GM12878 (cell line): ENCODE measurements at regions not wholly inside any gene's neighbourhood (a gene's known extent, or its start where the extent isn't known, plus 50 kb on each side); places are given as distances from the start of the nearest gene placed in this dataset.
"Not testable (repeated sequence)": the region's sequence is repeated elsewhere in the genome, so short reads cannot be mapped to it uniquely, and the experiment has no call there.

Source experiments
- ATAC-seq: fragments of 200-7000 bp; cut with Tn5 transposase; 3 replicates; pipeline ENCODE4 v1.9.1; 2020; ENCODE audit warnings: mild to moderate bottlenecking, moderate library complexity
- BruUV-seq: library from RNA; stranded (reverse); fragments of 400-500 nt; replicated peaks from 2 replicates; lab custom pipeline; 2021; lab: Mats Ljungman, UMichigan
- CTCF ChIA-PET: fragments of 300-600 bp; sonication (Branson Sonifier 250); formaldehyde crosslinking; extraction: SDS; loops from one replicate; lab custom pipeline; 2021; ENCODE audit warnings: inconsistent platforms; lab: Yijun Ruan, JAX
- POLR2A ChIA-PET: fragments of 350-600 bp; formaldehyde crosslinking; extraction: SDS; loops from one replicate; lab custom pipeline; 2021; ENCODE audit warnings: inconsistent platforms; lab: Charles Lee
- RAD21 ChIA-PET: fragments of 300-600 bp; sonication (Branson Sonifier 250); formaldehyde crosslinking; loops from one replicate; lab custom pipeline; 2023; ENCODE audit warnings: antibody characterized with exemption; ENCODE audit not compliant: unreplicated experiment; lab: Charles Lee
- SMC1A ChIA-PET: fragments of 300-600 bp; sonication (Branson Sonifier 250); formaldehyde crosslinking; loops from one replicate; lab custom pipeline; 2023; ENCODE audit not compliant: unreplicated experiment, uncharacterized antibody; lab: Charles Lee
- DNase-seq: peaks from one replicate; pipeline ENCODE4 v3.0.0-alpha.2; 2011; ENCODE audit warnings: low read depth, low spot score
- FAIRE-seq: peaks from 3 replicates; lab custom pipeline; 2011; peaks lifted over from hg19 to GRCh38; lab: Jason Lieb, UNC
- H2AFZ ChIP-seq: 2 replicates; pipeline ENCODE4 v1.6.0; 2011; ENCODE audit warnings: low read depth, low read length, control low read depth; ENCODE audit not compliant: control insufficient read depth
- H3K27ac ChIP-seq: 2 replicates; pipeline ENCODE4 v1.5.1; 2011; ENCODE audit warnings: control low read depth; ENCODE audit not compliant: control insufficient read depth, insufficient read depth
- H3K27me3 ChIP-seq, 2 experiments: replicated peaks in 1 of 2; 2 replicates each; pipeline versions ENCODE4 v1.6.0 to v1.6.1; 2011; ENCODE audit warnings: low read length in 1 of 2; ENCODE audit not compliant: control insufficient read depth in 2 of 2, insufficient read depth in 2 of 2
- H3K36me3 ChIP-seq, 2 experiments: 2 replicates each; pipeline ENCODE4 v1.5.1; 2011; ENCODE audit warnings: low read length in 1 of 2; ENCODE audit not compliant: control insufficient read depth in 2 of 2, insufficient read depth in 2 of 2
- H3K4me1 ChIP-seq: 2 replicates; pipeline ENCODE4 v1.6.1; 2011; ENCODE audit warnings: mild to moderate bottlenecking, low read length, moderate library complexity, mixed read lengths; ENCODE audit not compliant: control insufficient read depth, insufficient read depth
- H3K4me2 ChIP-seq: 2 replicates; pipeline ENCODE4 v1.6.0; 2011; ENCODE audit warnings: control low read depth; ENCODE audit not compliant: control insufficient read depth, insufficient read depth
- H3K4me3 ChIP-seq: fragments of 200-600 bp; sonication (generic); 2 replicates; pipeline ENCODE4 v1.5.1; 2016
- H3K79me2 ChIP-seq: 2 replicates; pipeline ENCODE4 v1.6.0; 2011; ENCODE audit warnings: low read length; ENCODE audit not compliant: control insufficient read depth, insufficient read depth
- H3K9ac ChIP-seq: 2 replicates; pipeline ENCODE4 v1.8.0; 2011; ENCODE audit warnings: low read length, control low read depth, mixed read lengths; ENCODE audit not compliant: control insufficient read depth, insufficient read depth
- H3K9me3 ChIP-seq: replicated peaks from 3 replicates; pipeline ENCODE4 v1.5.1; 2011; ENCODE audit warnings: mild to moderate bottlenecking, low read length; ENCODE audit not compliant: control insufficient read depth, insufficient read depth
- H4K20me1 ChIP-seq: 2 replicates; pipeline ENCODE4 v1.6.0; 2011; ENCODE audit not compliant: control insufficient read depth, insufficient read depth
- CREM ChIP-seq: IDR thresholded peaks from 2 replicates; pipeline ENCODE4 v1.6.1; 2014; ENCODE audit warnings: antibody characterized with exemption, low read depth
- JUNB ChIP-seq: IDR thresholded peaks from 2 replicates; pipeline ENCODE4 v1.6.1; 2016; ENCODE audit warnings: antibody characterized with exemption, mild to moderate bottlenecking
- KLF5 ChIP-seq: fragments of 450-650 bp; IDR thresholded peaks from 2 replicates; pipeline ENCODE4 v1.6.1; 2014; ENCODE audit warnings: mild to moderate bottlenecking; ENCODE audit not compliant: partially characterized antibody
- STAT1 ChIP-seq: fragments of 450-650 bp; conservative IDR thresholded peaks from 2 replicates; pipeline ENCODE4 v1.6.1; 2014; ENCODE audit warnings: antibody characterized with exemption, mild to moderate bottlenecking
- YBX1 ChIP-seq: fragments of 450-650 bp; IDR thresholded peaks from 2 replicates; pipeline ENCODE4 v1.6.1; 2016; ENCODE audit warnings: antibody characterized with exemption
- WGBS: methylation state at CpG from one replicate; pipeline ENCODE4 v1.1.6; 2016; ENCODE audit warnings: low lambda C conversion rate; ENCODE audit not compliant: insufficient replicate concordance, insufficient coverage; ENCODE audit errors: missing lambda C conversion rate; 5-methylcytosine and 5-hydroxymethylcytosine counted together
- in situ Hi-C: fragments of 300-500 bp; cut with MboI; formaldehyde crosslinking; loops from 9 replicates; pipeline ENCODE4 v1.14.3; 2018; ENCODE audit warnings: mixed read lengths
- intact Hi-C: fragments of 100-400 bp; cut with micrococcal nuclease; formaldehyde crosslinking; loops from one replicate; pipeline ENCODE4 v1.14.2; 2022; ENCODE audit not compliant: unreplicated experiment
- TF ChIP-seq, protein P1 (sequence below): fragments of 450-650 bp; IDR thresholded peaks from 2 replicates; pipeline ENCODE4 v1.6.1; 2016; ENCODE audit warnings: mild to moderate bottlenecking, moderate library complexity, borderline replicate concordance

DNA sequence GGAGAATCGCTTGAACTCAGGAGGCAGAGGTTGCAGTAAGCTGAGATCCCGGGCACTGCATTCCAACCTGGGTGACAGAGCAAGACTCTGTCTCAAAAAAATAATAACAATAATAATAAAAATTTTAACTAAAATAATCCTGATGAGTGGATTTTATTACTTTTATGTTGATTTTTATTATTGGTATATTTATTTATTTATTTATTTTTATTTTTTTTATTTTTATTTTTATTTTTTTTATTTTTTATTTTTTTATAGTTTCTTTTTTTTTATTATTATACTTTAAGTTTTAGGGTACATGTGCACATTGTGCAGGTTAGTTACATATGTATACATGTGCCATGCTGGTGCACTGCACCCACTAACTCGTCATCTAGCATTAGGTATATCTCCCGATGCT is 90.6 kb upstream of the CLNK start:
- DNase-seq, H3K4me3 ChIP-seq, H3K36me3 ChIP-seq, H3K27me3 ChIP-seq, H3K4me2 ChIP-seq, H3K9me3 ChIP-seq, CTCF ChIA-PET, H4K20me1 ChIP-seq, FAIRE-seq, BruUV-seq, H2AFZ ChIP-seq, H3K27ac ChIP-seq, H3K9ac ChIP-seq, ATAC-seq, in situ Hi-C loops, SMC1A ChIA-PET, H3K4me1 ChIP-seq, intact Hi-C loops, POLR2A ChIA-PET, RAD21 ChIA-PET, H3K79me2 ChIP-seq: not testable (repeated sequence)
- WGBS, result 98% methylated on average over 2 of the region's 4 CpGs

DNA sequence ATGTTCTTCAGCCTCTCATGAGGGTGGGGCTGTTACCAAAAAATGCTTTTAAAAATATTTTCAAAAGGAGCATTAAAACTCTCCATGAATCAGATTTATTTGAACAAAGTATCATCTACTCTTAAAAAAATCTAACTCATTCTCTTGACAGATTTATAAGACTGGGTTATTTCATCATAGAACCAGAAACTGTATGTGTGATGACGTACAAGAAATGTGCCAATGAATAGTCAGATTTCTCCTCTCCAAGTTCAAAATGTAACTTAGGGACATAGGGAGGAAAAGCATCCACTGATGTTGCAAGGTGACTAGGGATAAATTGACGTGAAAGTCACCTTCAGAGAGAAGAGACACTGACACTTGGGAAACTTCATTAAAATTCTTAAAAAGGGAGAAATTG is 89.1 kb upstream of the CLNK start:
- FAIRE-seq (no peak), DNase-seq (no peak), ATAC-seq (no peak)
- no TSS peak for BruUV-seq
- no peaks in the 10 kb centered on the region for H3K36me3 ChIP-seq
- intact Hi-C loops (no loop called here), in situ Hi-C loops (no loop called here)
- POLR2A ChIA-PET, result no interaction called here
- RAD21 ChIA-PET, result interaction anchor here (1.0 kb wide), 1 partner anchor 41 kb away, joined by 4 read pairs; no protein-coding TSS in a partner anchor
- H3K4me3 ChIP-seq, result no peak overlapping the region
- no peaks in the 10 kb centered on the region for H3K4me1 ChIP-seq
- 67% methylated on average over 2 of the region's 2 CpGs for WGBS
- H3K9ac ChIP-seq, result no peak overlapping the region
- SMC1A ChIA-PET, result interaction anchor here (0.7 to 1.6 kb wide), 2 partner anchors 20 to 41 kb away, joined by 3 to 5 read pairs; no protein-coding TSS in a partner anchor
- no peaks in the 10 kb centered on the region for H4K20me1 ChIP-seq
- H3K9me3 ChIP-seq, result no peaks in the 10 kb centered on the region
- no peaks in the 10 kb centered on the region for H3K79me2 ChIP-seq
- CTCF ChIA-PET, result no interaction called here
- H3K27ac ChIP-seq, result no peak overlapping the region
- H3K4me2 ChIP-seq, result no peak overlapping the region
- no peaks in the 10 kb centered on the region for H3K27me3 ChIP-seq
- TF ChIP-seq STAT1 (no peak), JUNB (no peak), CREM (no peak), YBX1 (no peak), KLF5 (no peak)
- TF ChIP-seq, protein P1, sequence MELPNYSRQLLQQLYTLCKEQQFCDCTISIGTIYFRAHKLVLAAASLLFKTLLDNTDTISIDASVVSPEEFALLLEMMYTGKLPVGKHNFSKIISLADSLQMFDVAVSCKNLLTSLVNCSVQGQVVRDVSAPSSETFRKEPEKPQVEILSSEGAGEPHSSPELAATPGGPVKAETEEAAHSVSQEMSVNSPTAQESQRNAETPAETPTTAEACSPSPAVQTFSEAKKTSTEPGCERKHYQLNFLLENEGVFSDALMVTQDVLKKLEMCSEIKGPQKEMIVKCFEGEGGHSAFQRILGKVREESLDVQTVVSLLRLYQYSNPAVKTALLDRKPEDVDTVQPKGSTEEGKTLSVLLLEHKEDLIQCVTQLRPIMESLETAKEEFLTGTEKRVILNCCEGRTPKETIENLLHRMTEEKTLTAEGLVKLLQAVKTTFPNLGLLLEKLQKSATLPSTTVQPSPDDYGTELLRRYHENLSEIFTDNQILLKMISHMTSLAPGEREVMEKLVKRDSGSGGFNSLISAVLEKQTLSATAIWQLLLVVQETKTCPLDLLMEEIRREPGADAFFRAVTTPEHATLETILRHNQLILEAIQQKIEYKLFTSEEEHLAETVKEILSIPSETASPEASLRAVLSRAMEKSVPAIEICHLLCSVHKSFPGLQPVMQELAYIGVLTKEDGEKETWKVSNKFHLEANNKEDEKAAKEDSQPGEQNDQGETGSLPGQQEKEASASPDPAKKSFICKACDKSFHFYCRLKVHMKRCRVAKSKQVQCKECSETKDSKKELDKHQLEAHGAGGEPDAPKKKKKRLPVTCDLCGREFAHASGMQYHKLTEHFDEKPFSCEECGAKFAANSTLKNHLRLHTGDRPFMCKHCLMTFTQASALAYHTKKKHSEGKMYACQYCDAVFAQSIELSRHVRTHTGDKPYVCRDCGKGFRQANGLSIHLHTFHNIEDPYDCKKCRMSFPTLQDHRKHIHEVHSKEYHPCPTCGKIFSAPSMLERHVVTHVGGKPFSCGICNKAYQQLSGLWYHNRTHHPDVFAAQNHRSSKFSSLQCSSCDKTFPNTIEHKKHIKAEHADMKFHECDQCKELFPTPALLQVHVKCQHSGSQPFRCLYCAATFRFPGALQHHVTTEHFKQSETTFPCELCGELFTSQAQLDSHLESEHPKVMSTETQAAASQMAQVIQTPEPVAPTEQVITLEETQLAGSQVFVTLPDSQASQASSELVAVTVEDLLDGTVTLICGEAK, result no peak
- no peak overlapping the region for H2AFZ ChIP-seq
